ENCODE measurements at regions not wholly inside any gene's neighbourhood (a gene's known extent, or its start where the extent isn't known, plus 50 kb on each side); places are given as distances from the start of the nearest gene placed in this dataset.

DNA sequence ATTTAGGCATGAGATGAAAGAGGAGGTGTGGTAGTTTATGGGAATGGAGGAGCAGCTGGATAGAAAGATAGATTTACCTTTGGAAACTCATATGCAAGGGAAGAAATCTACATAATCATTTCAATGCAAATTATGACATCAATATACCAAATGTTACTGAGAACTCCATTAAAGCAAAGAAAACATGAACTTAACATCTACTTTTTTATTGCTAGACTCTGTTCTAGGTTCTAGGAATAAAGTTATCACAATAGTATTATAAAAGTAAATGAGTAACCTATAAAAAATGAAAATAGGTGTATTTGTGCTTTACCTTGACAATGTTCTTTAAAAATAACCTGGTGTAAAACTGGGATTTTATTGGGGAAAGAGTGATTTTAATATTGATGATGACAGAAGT lies 221.6 kb upstream of the SLIT2 start:
- TF ChIP-seq, protein P1, sequence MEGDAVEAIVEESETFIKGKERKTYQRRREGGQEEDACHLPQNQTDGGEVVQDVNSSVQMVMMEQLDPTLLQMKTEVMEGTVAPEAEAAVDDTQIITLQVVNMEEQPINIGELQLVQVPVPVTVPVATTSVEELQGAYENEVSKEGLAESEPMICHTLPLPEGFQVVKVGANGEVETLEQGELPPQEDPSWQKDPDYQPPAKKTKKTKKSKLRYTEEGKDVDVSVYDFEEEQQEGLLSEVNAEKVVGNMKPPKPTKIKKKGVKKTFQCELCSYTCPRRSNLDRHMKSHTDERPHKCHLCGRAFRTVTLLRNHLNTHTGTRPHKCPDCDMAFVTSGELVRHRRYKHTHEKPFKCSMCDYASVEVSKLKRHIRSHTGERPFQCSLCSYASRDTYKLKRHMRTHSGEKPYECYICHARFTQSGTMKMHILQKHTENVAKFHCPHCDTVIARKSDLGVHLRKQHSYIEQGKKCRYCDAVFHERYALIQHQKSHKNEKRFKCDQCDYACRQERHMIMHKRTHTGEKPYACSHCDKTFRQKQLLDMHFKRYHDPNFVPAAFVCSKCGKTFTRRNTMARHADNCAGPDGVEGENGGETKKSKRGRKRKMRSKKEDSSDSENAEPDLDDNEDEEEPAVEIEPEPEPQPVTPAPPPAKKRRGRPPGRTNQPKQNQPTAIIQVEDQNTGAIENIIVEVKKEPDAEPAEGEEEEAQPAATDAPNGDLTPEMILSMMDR (IDR thresholded peaks at IDR 0.05) = no peak
- no peak for TF ChIP-seq POLR2A (IDR thresholded peaks at IDR 0.05)
